Natural killer cell (primary cell): ENCODE measurements at regions not wholly inside any gene's neighbourhood (a gene's known extent, or its start where the extent isn't known, plus 50 kb on each side); places are given as distances from the start of the nearest gene placed in this dataset.

Experiments
- ATAC-seq, 3 donors: fragments of 150-1000 bp in 2 of 3; fragments of 200-7000 bp in 1 of 3; cut with Tn5 transposase; 1 replicate in 1 of 3; 2 replicates in 2 of 3; pipeline ENCODE4 v1.10.0; 2021; ENCODE audit warnings: mild to moderate bottlenecking in 2 of 3, moderate library complexity in 2 of 3
- DNase-seq, 2 donors: peaks; one replicate each; pipeline versions ENCODE4 v3.0.0 to v3.0.0-alpha.2; 2013 to 2021; ENCODE audit warnings: mixed read lengths in 1 of 2
- H3K27ac ChIP-seq: one replicate; pipeline ENCODE4 v1.5.1; 2013; ENCODE audit warnings: mild to moderate bottlenecking, low read length
- H3K27me3 ChIP-seq: one replicate; pipeline ENCODE4 v1.6.1; 2013; ENCODE audit warnings: low read length; ENCODE audit not compliant: control insufficient read depth, insufficient read depth
- H3K36me3 ChIP-seq: one replicate; pipeline ENCODE4 v1.6.1; 2013; ENCODE audit warnings: low read length; ENCODE audit not compliant: control insufficient read depth, insufficient read depth
- H3K4me1 ChIP-seq: one replicate; pipeline ENCODE4 v1.6.1; 2013; ENCODE audit warnings: low read length; ENCODE audit not compliant: control insufficient read depth, insufficient read depth
- H3K4me3 ChIP-seq: one replicate; pipeline ENCODE4 v1.5.1; 2013; ENCODE audit warnings: low read length
- H3K9me3 ChIP-seq: one replicate; pipeline ENCODE4 v1.6.1; 2013; ENCODE audit warnings: low read length; ENCODE audit not compliant: control insufficient read depth, insufficient read depth
- H3K27ac Mint-ChIP-seq, 2 donors: one replicate each; pipeline ENCODE4 v1.8.0; 2022; ENCODE audit warnings: mild to moderate bottlenecking in 2 of 2, mixed read lengths in 2 of 2, moderate library complexity in 1 of 2
- H3K27me3 Mint-ChIP-seq, 2 donors: one replicate each; pipeline ENCODE4 v1.8.0; 2022; ENCODE audit warnings: low read depth in 2 of 2, mixed read lengths in 2 of 2
- H3K36me3 Mint-ChIP-seq: one replicate; pipeline ENCODE4 v1.8.0; 2022; ENCODE audit warnings: mixed read lengths
- H3K4me1 Mint-ChIP-seq, 2 donors: one replicate each; pipeline ENCODE4 v1.8.0; 2022; ENCODE audit warnings: mixed read lengths in 2 of 2
- H3K4me3 Mint-ChIP-seq: one replicate; pipeline ENCODE4 v1.8.0; 2022; ENCODE audit warnings: mild to moderate bottlenecking, moderate library complexity, mixed read lengths
- H3K9me3 Mint-ChIP-seq, 2 donors: one replicate each; pipeline ENCODE4 v1.8.0; 2022; ENCODE audit warnings: mixed read lengths in 2 of 2
- WGBS: methylation state at CpG from one replicate; pipeline ENCODE4 v1.1.7; 2013; ENCODE audit warnings: missing lambda C conversion rate; ENCODE audit not compliant: insufficient coverage; 5-methylcytosine and 5-hydroxymethylcytosine counted together
- intact Hi-C: fragments of 100-400 bp; cut with micrococcal nuclease; formaldehyde crosslinking; loops from one replicate; pipeline ENCODE4 v1.14.2; 2022
- TF ChIP-seq, protein P1 (sequence below): fragments of 200-600 bp; IDR thresholded peaks from one replicate; pipeline ENCODE4 v1.8.0; 2022; ENCODE audit warnings: antibody characterized with exemption

DNA sequence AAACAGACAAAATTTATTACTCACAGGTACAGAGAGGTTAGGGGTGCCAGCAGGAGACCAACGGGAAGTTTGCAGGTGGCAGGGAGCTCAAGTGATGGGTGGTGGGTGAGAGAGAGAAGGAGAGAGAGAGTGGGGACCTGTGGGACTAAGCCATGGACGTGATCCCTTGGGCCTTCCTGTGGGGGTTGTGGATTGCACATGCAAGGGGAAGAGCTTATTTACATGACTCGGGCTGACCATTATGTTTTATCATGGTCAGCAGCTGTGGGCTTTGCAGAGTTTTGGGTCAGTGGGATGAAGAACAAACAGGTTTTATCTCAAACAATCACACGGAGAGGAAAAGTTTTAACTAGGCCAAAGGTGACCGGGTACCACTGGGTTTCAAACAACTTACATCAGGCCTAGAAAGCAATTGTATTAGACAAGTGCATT is 156.2 kb upstream of the EXOC2 start:
- ATAC-seq = peak in 1 of 3 donors; percentile 48
- no peak overlapping the region for H3K4me3 ChIP-seq
- H3K36me3 ChIP-seq = no peaks in the 10 kb centered on the region
- intact Hi-C loops = no loop called here
- Mint-ChIP-seq H3K4me1 (no peaks in the 10 kb centered on the region), H3K27ac (no peak overlapping the region), H3K36me3 (no peaks in the 10 kb centered on the region), H3K27me3 (peaks cover 7 to 8% of the 10 kb centered on the region in 2 donors), H3K4me3 (no peak overlapping the region), H3K9me3 (no peaks in the 10 kb centered on the region)
- no peaks in the 10 kb centered on the region for H3K9me3 ChIP-seq
- TF ChIP-seq, protein P1, sequence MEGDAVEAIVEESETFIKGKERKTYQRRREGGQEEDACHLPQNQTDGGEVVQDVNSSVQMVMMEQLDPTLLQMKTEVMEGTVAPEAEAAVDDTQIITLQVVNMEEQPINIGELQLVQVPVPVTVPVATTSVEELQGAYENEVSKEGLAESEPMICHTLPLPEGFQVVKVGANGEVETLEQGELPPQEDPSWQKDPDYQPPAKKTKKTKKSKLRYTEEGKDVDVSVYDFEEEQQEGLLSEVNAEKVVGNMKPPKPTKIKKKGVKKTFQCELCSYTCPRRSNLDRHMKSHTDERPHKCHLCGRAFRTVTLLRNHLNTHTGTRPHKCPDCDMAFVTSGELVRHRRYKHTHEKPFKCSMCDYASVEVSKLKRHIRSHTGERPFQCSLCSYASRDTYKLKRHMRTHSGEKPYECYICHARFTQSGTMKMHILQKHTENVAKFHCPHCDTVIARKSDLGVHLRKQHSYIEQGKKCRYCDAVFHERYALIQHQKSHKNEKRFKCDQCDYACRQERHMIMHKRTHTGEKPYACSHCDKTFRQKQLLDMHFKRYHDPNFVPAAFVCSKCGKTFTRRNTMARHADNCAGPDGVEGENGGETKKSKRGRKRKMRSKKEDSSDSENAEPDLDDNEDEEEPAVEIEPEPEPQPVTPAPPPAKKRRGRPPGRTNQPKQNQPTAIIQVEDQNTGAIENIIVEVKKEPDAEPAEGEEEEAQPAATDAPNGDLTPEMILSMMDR = no peak
- H3K4me1 ChIP-seq = no peaks in the 10 kb centered on the region
- H3K27me3 ChIP-seq = no peaks in the 10 kb centered on the region
- DNase-seq = no peak
- no peak overlapping the region for H3K27ac ChIP-seq
- WGBS = 61% methylated on average over 5 of the region's 5 CpGs

DNA sequence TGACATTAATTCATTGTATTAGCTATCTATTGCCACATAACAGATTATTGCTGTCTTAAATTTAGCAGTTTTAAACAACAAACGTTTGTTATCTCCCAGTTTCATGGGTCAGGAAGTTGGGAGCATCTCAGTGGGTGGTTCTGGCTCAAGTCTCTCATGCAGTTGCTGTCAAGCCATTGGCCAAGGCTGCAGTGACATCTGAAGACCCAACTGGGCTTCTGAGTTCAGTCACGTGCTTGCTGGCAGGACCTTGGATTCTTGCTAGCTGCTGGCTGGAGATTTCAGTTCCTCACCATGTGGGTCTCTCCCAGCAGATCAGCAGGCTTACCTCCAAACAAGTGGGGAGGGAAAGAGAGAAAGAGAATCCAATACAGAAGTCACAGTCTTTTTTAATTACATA is 152.6 kb upstream of the EXOC2 start:
- Histone ChIP-seq H3K36me3 (no peaks in the 10 kb centered on the region), H3K27me3 (no peaks in the 10 kb centered on the region), H3K4me1 (no peaks in the 10 kb centered on the region), H3K27ac (no peak overlapping the region), H3K4me3 (no peak overlapping the region), H3K9me3 (no peaks in the 10 kb centered on the region)
- no peak overlapping the region for H3K4me3 Mint-ChIP-seq
- H3K9me3 Mint-ChIP-seq = no peaks in the 10 kb centered on the region
- ATAC-seq = no peak
- H3K27ac Mint-ChIP-seq = no peak overlapping the region
- no peak for DNase-seq
- intact Hi-C loops = no loop called here
- WGBS = 58% methylated on average over 2 of the region's 2 CpGs
- H3K27me3 Mint-ChIP-seq = peaks cover 8 to 13% of the 10 kb centered on the region in 2 donors
- TF ChIP-seq, protein P1 = no peak
- H3K36me3 Mint-ChIP-seq = no peaks in the 10 kb centered on the region
- no peaks in the 10 kb centered on the region for H3K4me1 Mint-ChIP-seq

DNA sequence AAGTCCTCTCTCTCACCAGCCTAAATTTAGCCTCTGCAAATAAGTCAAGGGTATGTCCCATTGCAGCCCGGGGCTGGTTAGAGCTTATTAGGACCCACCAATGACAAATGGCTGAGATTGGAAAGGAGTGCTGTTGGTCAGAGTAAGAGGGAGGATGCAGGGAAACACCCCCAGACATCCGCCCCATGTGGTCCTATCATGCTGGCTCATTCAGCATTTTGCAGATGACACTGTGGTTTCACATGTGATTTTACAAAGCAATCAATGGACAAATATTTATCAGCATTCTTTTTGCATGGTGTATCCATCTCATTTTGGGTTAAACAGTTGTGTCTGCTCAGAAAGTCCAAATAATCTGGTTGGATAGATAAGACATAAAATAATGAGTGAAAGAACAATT is 152.2 kb upstream of the EXOC2 start:
- DNase-seq (no peak), ATAC-seq (no peak)
- 87% methylated on average over 2 of the region's 2 CpGs for WGBS
- TF ChIP-seq, protein P1 = no peak
- no peak overlapping the region for H3K4me3 ChIP-seq
- H3K36me3 ChIP-seq = no peaks in the 10 kb centered on the region
- H3K9me3 ChIP-seq = no peaks in the 10 kb centered on the region
- no peaks in the 10 kb centered on the region for H3K4me1 ChIP-seq
- Mint-ChIP-seq H3K27ac (no peak overlapping the region), H3K9me3 (no peaks in the 10 kb centered on the region), H3K4me1 (no peaks in the 10 kb centered on the region), H3K4me3 (no peak overlapping the region), H3K36me3 (no peaks in the 10 kb centered on the region), H3K27me3 (peaks cover 4 to 13% of the 10 kb centered on the region in 2 donors)
- H3K27me3 ChIP-seq = no peaks in the 10 kb centered on the region
- intact Hi-C loops = no loop called here
- no peak overlapping the region for H3K27ac ChIP-seq

DNA sequence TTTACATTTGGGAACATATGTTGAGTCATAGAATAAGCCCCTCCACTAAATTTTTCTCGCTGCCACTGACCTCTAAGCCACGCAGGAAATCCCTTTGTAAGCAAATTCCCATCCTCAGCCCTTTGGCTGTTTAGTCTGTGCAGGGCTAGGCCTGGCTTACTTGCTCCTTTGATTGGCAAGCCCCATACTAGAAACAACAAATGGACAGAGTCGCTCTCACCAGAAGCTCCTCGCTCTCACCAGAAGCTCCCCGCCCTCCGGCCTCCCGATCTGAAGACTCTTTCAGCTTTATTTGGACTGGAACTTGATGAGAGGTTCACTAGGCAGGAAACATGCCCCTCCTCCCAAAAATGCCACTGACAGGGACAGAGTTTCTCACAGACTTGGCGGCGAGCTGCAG is 149.2 kb upstream of the EXOC2 start:
- Histone ChIP-seq H3K4me1 (no peaks in the 10 kb centered on the region), H3K4me3 (no peak overlapping the region), H3K9me3 (no peaks in the 10 kb centered on the region), H3K27me3 (no peaks in the 10 kb centered on the region), H3K36me3 (no peaks in the 10 kb centered on the region), H3K27ac (no peak overlapping the region)
- H3K9me3 Mint-ChIP-seq = peaks cover 0 to 2% of the 10 kb centered on the region in 2 donors
- no peak overlapping the region for H3K27ac Mint-ChIP-seq
- DNase-seq = no peak
- H3K36me3 Mint-ChIP-seq = no peaks in the 10 kb centered on the region
- H3K27me3 Mint-ChIP-seq = peaks cover 2 to 13% of the 10 kb centered on the region in 2 donors
- intact Hi-C loops = no loop called here
- ATAC-seq = no peak
- TF ChIP-seq, protein P1 = no peak
- 61% methylated on average over 9 of the region's 9 CpGs for WGBS
- no peak overlapping the region for H3K4me3 Mint-ChIP-seq
- H3K4me1 Mint-ChIP-seq = no peaks in the 10 kb centered on the region
